ENCODE measurements at regions not wholly inside any gene's neighbourhood (a gene's known extent, or its start where the extent isn't known, plus 50 kb on each side); places are given as distances from the start of the nearest gene placed in this dataset.
"Not testable (repeated sequence)": the region's sequence is repeated elsewhere in the genome, so short reads cannot be mapped to it uniquely, and the experiment has no call there.

GRCh38 chr10:61818251-61818650 lies 83.2 kb upstream of the ARID5B start:
- H3K36me3 Mint-ChIP-seq, ATAC-seq, H3K4me1 Mint-ChIP-seq, H3K27me3 Mint-ChIP-seq, H3K27ac Mint-ChIP-seq, H3K4me3 Mint-ChIP-seq, H3K9me3 Mint-ChIP-seq: not testable (repeated sequence)

GRCh38 chr10:61819208-61819607 lies 82.3 kb upstream of the ARID5B start:
- Mint-ChIP-seq H3K4me1 (no peaks in the 10 kb centered on the region), H3K27me3 (no peaks in the 10 kb centered on the region), H3K4me3 (no peak overlapping the region), H3K36me3 (no peaks in the 10 kb centered on the region), H3K9me3 (no peaks in the 10 kb centered on the region), H3K27ac (no peak overlapping the region)
- ATAC-seq = no peak

- H3K27ac Mint-ChIP-seq = no peak overlapping the region
- H3K36me3 Mint-ChIP-seq = no peaks in the 10 kb centered on the region
- no peaks in the 10 kb centered on the region for H3K9me3 Mint-ChIP-seq
- H3K27me3 Mint-ChIP-seq = no peaks in the 10 kb centered on the region
- no peak for ATAC-seq
- no peaks in the 10 kb centered on the region for H3K4me1 Mint-ChIP-seq
- H3K4me3 Mint-ChIP-seq = no peak overlapping the region
Measured at GRCh38 chr10:61821153-61821552, 80.3 kb upstream of the ARID5B start.

- ATAC-seq = no peak
- no peak overlapping the region for H3K27ac Mint-ChIP-seq
- H3K27me3 Mint-ChIP-seq = no peaks in the 10 kb centered on the region
- H3K9me3 Mint-ChIP-seq = no peaks in the 10 kb centered on the region
- no peaks in the 10 kb centered on the region for H3K4me1 Mint-ChIP-seq
- no peaks in the 10 kb centered on the region for H3K36me3 Mint-ChIP-seq
- no peak overlapping the region for H3K4me3 Mint-ChIP-seq
Measured at GRCh38 chr10:61821693-61822092, 79.8 kb upstream of the ARID5B start.

GRCh38 chr10:61822096-61822495 lies 79.4 kb upstream of the ARID5B start:
- Mint-ChIP-seq H3K36me3 (no peaks in the 10 kb centered on the region), H3K27me3 (no peaks in the 10 kb centered on the region), H3K27ac (no peak overlapping the region), H3K4me1 (no peaks in the 10 kb centered on the region), H3K9me3 (no peaks in the 10 kb centered on the region), H3K4me3 (no peak overlapping the region)
- ATAC-seq = no peak

GRCh38 chr10:61822781-61823230 lies 78.7 kb upstream of the ARID5B start:
- no peaks in the 10 kb centered on the region for H3K36me3 Mint-ChIP-seq
- ATAC-seq = no peak
- no peak overlapping the region for H3K27ac Mint-ChIP-seq
- no peak overlapping the region for H3K4me3 Mint-ChIP-seq
- no peaks in the 10 kb centered on the region for H3K9me3 Mint-ChIP-seq
- no peaks in the 10 kb centered on the region for H3K27me3 Mint-ChIP-seq
- H3K4me1 Mint-ChIP-seq = no peaks in the 10 kb centered on the region

GRCh38 chr10:61825001-61825400 lies 76.5 kb upstream of the ARID5B start:
- Mint-ChIP-seq H3K4me3 (no peak overlapping the region), H3K4me1 (no peaks in the 10 kb centered on the region), H3K9me3 (no peaks in the 10 kb centered on the region), H3K27ac (no peak overlapping the region), H3K36me3 (no peaks in the 10 kb centered on the region), H3K27me3 (no peaks in the 10 kb centered on the region)
- ATAC-seq = no peak

- Mint-ChIP-seq H3K4me1 (no peaks in the 10 kb centered on the region), H3K27me3 (no peaks in the 10 kb centered on the region), H3K4me3 (no peak overlapping the region), H3K9me3 (no peaks in the 10 kb centered on the region), H3K36me3 (no peaks in the 10 kb centered on the region), H3K27ac (no peak overlapping the region)
- no peak for ATAC-seq
Measured at GRCh38 chr10:61825628-61826027, 75.9 kb upstream of the ARID5B start.

- Mint-ChIP-seq H3K27ac (no peak overlapping the region), H3K9me3 (no peaks in the 10 kb centered on the region), H3K27me3 (no peaks in the 10 kb centered on the region), H3K4me1 (no peaks in the 10 kb centered on the region), H3K4me3 (no peak overlapping the region), H3K36me3 (no peaks in the 10 kb centered on the region)
- ATAC-seq = no peak
Measured at GRCh38 chr10:61828034-61828433, 73.5 kb upstream of the ARID5B start.

GRCh38 chr10:61828788-61829187 lies 72.7 kb upstream of the ARID5B start:
- ATAC-seq = no peak
- Mint-ChIP-seq H3K9me3 (no peaks in the 10 kb centered on the region), H3K27ac (no peak overlapping the region)

GRCh38 chr10:61830072-61830845 lies 71.2 kb upstream of the ARID5B start:
- Mint-ChIP-seq H3K36me3 (no peaks in the 10 kb centered on the region), H3K9me3 (no peaks in the 10 kb centered on the region), H3K27ac (no peak overlapping the region), H3K4me1 (no peaks in the 10 kb centered on the region), H3K4me3 (no peak overlapping the region), H3K27me3 (no peaks in the 10 kb centered on the region)
- ATAC-seq = no peak

More at GRCh38 chr10:61828788-61829187, 72.7 kb upstream of the ARID5B start:
- no peak overlapping the region for H3K4me3 Mint-ChIP-seq
- no peaks in the 10 kb centered on the region for H3K27me3 Mint-ChIP-seq
- no peaks in the 10 kb centered on the region for H3K36me3 Mint-ChIP-seq
- no peaks in the 10 kb centered on the region for H3K4me1 Mint-ChIP-seq

- H3K4me1 Mint-ChIP-seq = no peaks in the 10 kb centered on the region
- no peak overlapping the region for H3K27ac Mint-ChIP-seq
- no peaks in the 10 kb centered on the region for H3K36me3 Mint-ChIP-seq
- H3K27me3 Mint-ChIP-seq = no peaks in the 10 kb centered on the region
- no peaks in the 10 kb centered on the region for H3K9me3 Mint-ChIP-seq
- no peak for ATAC-seq
- no peak overlapping the region for H3K4me3 Mint-ChIP-seq
Measured at GRCh38 chr10:61830846-61831273, 70.6 kb upstream of the ARID5B start.

- H3K27ac Mint-ChIP-seq = no peak overlapping the region
- no peaks in the 10 kb centered on the region for H3K36me3 Mint-ChIP-seq
- no peak for ATAC-seq
- no peaks in the 10 kb centered on the region for H3K4me1 Mint-ChIP-seq
- H3K27me3 Mint-ChIP-seq = no peaks in the 10 kb centered on the region
- H3K4me3 Mint-ChIP-seq = no peak overlapping the region
- H3K9me3 Mint-ChIP-seq = no peaks in the 10 kb centered on the region
Measured at GRCh38 chr10:61832866-61833481, 68.5 kb upstream of the ARID5B start.

GRCh38 chr10:61834519-61834918 lies 67.0 kb upstream of the ARID5B start:
- Mint-ChIP-seq H3K4me3 (no peak overlapping the region), H3K27ac (no peak overlapping the region), H3K36me3 (no peaks in the 10 kb centered on the region), H3K27me3 (no peaks in the 10 kb centered on the region), H3K4me1 (no peaks in the 10 kb centered on the region), H3K9me3 (no peaks in the 10 kb centered on the region)
- no peak for ATAC-seq

- Mint-ChIP-seq H3K27ac (no peak overlapping the region), H3K4me3 (no peak overlapping the region), H3K9me3 (no peaks in the 10 kb centered on the region), H3K4me1 (no peaks in the 10 kb centered on the region), H3K36me3 (no peaks in the 10 kb centered on the region), H3K27me3 (no peaks in the 10 kb centered on the region)
- ATAC-seq = no peak
Measured at GRCh38 chr10:61835069-61835945, 66.2 kb upstream of the ARID5B start.

Measured in stimulated activated memory B cell treated with anti-CD40 and anti-IgM and Interleukin-4, amounts not matched to agents 10 μg/mL and 1 μg/mL and 100 μg/mL, for 72 hours (primary cell).